CD14-positive monocyte (primary cell): ENCODE measurements at regions not wholly inside any gene's neighbourhood (a gene's known extent, or its start where the extent isn't known, plus 50 kb on each side); places are given as distances from the start of the nearest gene placed in this dataset.

Experiments
- DNase-seq, 3 donors: peaks; one replicate each; pipeline ENCODE4 v3.0.0-alpha.2; 2011 to 2022
- H2AFZ ChIP-seq: 2 replicates; pipeline ENCODE4 v1.6.0; 2012; ENCODE audit warnings: mild to moderate bottlenecking, low read depth, low read length, inconsistent platforms; ENCODE audit not compliant: insufficient read depth, poor library complexity, severe bottlenecking
- H3K27ac ChIP-seq, 2 donors: 1 replicate in 1 of 2; 2 replicates in 1 of 2; pipeline ENCODE4 v1.5.1; 2012 to 2013; ENCODE audit warnings: low read length in 2 of 2, control low read depth in 1 of 2, inconsistent platforms in 1 of 2, low read depth in 1 of 2, mild to moderate bottlenecking in 1 of 2
- H3K27me3 ChIP-seq, 2 donors: one replicate each; pipeline versions ENCODE4 v1.6.0 to v1.6.1; 2011 to 2013; ENCODE audit warnings: low read length in 2 of 2; ENCODE audit not compliant: control insufficient read depth in 2 of 2, insufficient read depth in 2 of 2
- H3K36me3 ChIP-seq, 2 donors: replicated peaks in 1 of 2; 1 replicate in 1 of 2; 2 replicates in 1 of 2; pipeline versions ENCODE4 v1.5.1 to v1.6.1; 2012 to 2013; ENCODE audit warnings: low read length in 2 of 2, control low read depth in 1 of 2, inconsistent platforms in 1 of 2, mild to moderate bottlenecking in 1 of 2; ENCODE audit not compliant: insufficient read depth in 2 of 2, control insufficient read depth in 1 of 2
- H3K4me1 ChIP-seq, 2 donors: 1 replicate in 1 of 2; 2 replicates in 1 of 2; pipeline versions ENCODE4 v1.5.1 to v1.6.1; 2012 to 2013; ENCODE audit warnings: low read length in 2 of 2, control low read depth in 1 of 2, inconsistent platforms in 1 of 2, mild to moderate bottlenecking in 1 of 2, moderate library complexity in 1 of 2; ENCODE audit not compliant: insufficient read depth in 2 of 2, control insufficient read depth in 1 of 2
- H3K4me2 ChIP-seq: replicated peaks from 2 replicates; pipeline ENCODE3; 2012; ENCODE audit warnings: low read length, moderate library complexity, mild to moderate bottlenecking; ENCODE audit not compliant: poor library complexity, severe bottlenecking; ENCODE audit errors: extremely low read depth
- H3K4me3 ChIP-seq, 3 experiments: fragments of 200-600 bp in 1 of 3; sonication (generic) in 1 of 3; replicated peaks in 1 of 3; 1 replicate in 2 of 3; 2 replicates in 1 of 3; pipeline ENCODE4 v1.5.1; 2011 to 2013; ENCODE audit warnings: low read length in 3 of 3, mild to moderate bottlenecking in 3 of 3, control low read depth in 2 of 3, low read depth in 2 of 3, inconsistent platforms in 1 of 3, moderate library complexity in 1 of 3
- H3K79me2 ChIP-seq: 2 replicates; pipeline ENCODE4 v1.6.0; 2012; ENCODE audit warnings: mild to moderate bottlenecking, control low read depth, inconsistent platforms, low read length, moderate library complexity; ENCODE audit not compliant: insufficient read depth
- H3K9ac ChIP-seq: 2 replicates; pipeline ENCODE4 v1.6.0; 2017; ENCODE audit warnings: low read length, mild to moderate bottlenecking; ENCODE audit not compliant: insufficient read depth, poor library complexity, severe bottlenecking
- H3K9me3 ChIP-seq, 2 donors: replicated peaks in 1 of 2; 1 replicate in 1 of 2; 2 replicates in 1 of 2; pipeline versions ENCODE4 v1.5.1 to v1.6.1; 2012 to 2013; ENCODE audit warnings: low read length in 2 of 2, control low read depth in 1 of 2; ENCODE audit not compliant: control insufficient read depth in 1 of 2, insufficient read depth in 1 of 2
- H4K20me1 ChIP-seq: 2 replicates; pipeline ENCODE4 v1.6.0; 2012; ENCODE audit warnings: mild to moderate bottlenecking, low read length, control low read depth, moderate library complexity; ENCODE audit not compliant: insufficient read depth
- H3K27ac Mint-ChIP-seq, 7 donors: one replicate each; pipeline ENCODE4 v1.8.0; 2020; ENCODE audit warnings: mild to moderate bottlenecking in 7 of 7, mixed read lengths in 7 of 7, moderate library complexity in 6 of 7, inconsistent platforms in 2 of 7
- H3K27me3 Mint-ChIP-seq, 3 donors: one replicate each; pipeline ENCODE4 v1.8.0; 2021 to 2022; ENCODE audit warnings: low read depth in 3 of 3, mild to moderate bottlenecking in 3 of 3, mixed read lengths in 3 of 3, moderate library complexity in 3 of 3, inconsistent platforms in 1 of 3
- H3K36me3 Mint-ChIP-seq, 2 donors: one replicate each; pipeline ENCODE4 v1.8.0; 2020; ENCODE audit warnings: mixed read lengths in 2 of 2, inconsistent platforms in 1 of 2, mild to moderate bottlenecking in 1 of 2
- H3K4me1 Mint-ChIP-seq: one replicate; pipeline ENCODE4 v1.8.0; 2020; ENCODE audit warnings: mild to moderate bottlenecking, mixed read lengths
- H3K4me3 Mint-ChIP-seq, 2 donors: one replicate each; pipeline ENCODE4 v1.8.0; 2020; ENCODE audit warnings: mild to moderate bottlenecking in 2 of 2, mixed read lengths in 2 of 2, moderate library complexity in 1 of 2
- H3K9me3 Mint-ChIP-seq, 7 donors: one replicate each; pipeline ENCODE4 v1.8.0; 2020 to 2022; ENCODE audit warnings: mixed read lengths in 7 of 7, mild to moderate bottlenecking in 6 of 7, moderate library complexity in 6 of 7, inconsistent platforms in 2 of 7
- CTCF ChIP-seq: fragments of 200-600 bp; IDR thresholded peaks from one replicate; pipeline ENCODE4 v1.8.0; 2022; ENCODE audit warnings: antibody characterized with exemption, mild to moderate bottlenecking
- WGBS: methylation state at CpG from one replicate; pipeline ENCODE4 v1.1.5; 2013; ENCODE audit warnings: missing lambda C conversion rate; ENCODE audit not compliant: insufficient coverage; 5-methylcytosine and 5-hydroxymethylcytosine counted together
- intact Hi-C, 2 donors: fragments of 100-400 bp; cut with micrococcal nuclease; formaldehyde crosslinking; loops; one replicate each; pipeline versions ENCODE4 v1.15.0 to v1.15.1; 2023

DNA sequence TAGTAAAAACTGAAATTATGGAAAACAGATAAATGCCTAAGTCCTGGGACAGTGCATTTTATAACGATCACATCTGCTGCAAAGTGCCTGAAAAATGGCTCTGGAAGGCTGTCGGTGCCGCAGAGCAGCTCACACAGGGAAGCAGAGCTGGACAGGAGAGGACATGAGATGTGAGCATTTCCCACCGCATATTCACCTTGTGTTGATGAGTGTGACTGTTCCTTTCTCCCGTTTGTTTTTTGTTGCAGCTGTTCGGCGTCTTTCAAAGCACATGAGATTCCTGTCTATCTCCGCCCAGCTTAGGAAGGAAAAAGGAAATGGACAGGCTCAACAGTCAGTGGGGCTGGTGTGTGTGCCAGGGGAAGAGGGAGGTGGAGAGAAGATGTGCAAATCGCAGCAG lies 164.9 kb upstream of the SEMA6A start:
- WGBS = 85% methylated on average over 8 of the region's 9 CpGs
- no peaks in the 10 kb centered on the region for H3K36me3 Mint-ChIP-seq
- Histone ChIP-seq H3K36me3 (no peaks in the 10 kb centered on the region), H3K4me3 (no peak overlapping the region), H3K27me3 (no peaks in the 10 kb centered on the region), H2AFZ (no peak overlapping the region), H3K9ac (no peak overlapping the region), H4K20me1 (no peaks in the 10 kb centered on the region), H3K4me1 (no peaks in the 10 kb centered on the region), H3K27ac (no peak overlapping the region), H3K4me2 (no peak overlapping the region), H3K9me3 (peaks cover under 1 to 9% of the 10 kb centered on the region in 2 donors), H3K79me2 (no peaks in the 10 kb centered on the region)
- peaks cover 0 to 19% (median 5%) of the 10 kb centered on the region in 7 donors for H3K9me3 Mint-ChIP-seq
- H3K27me3 Mint-ChIP-seq = peaks cover 0 to 2% (median 0%) of the 10 kb centered on the region in 3 donors
- no peaks in the 10 kb centered on the region for H3K4me1 Mint-ChIP-seq
- DNase-seq = no peak
- no peak for TF ChIP-seq CTCF
- no peak overlapping the region for H3K27ac Mint-ChIP-seq
- intact Hi-C loops = no loop called here
- no peak overlapping the region for H3K4me3 Mint-ChIP-seq

DNA sequence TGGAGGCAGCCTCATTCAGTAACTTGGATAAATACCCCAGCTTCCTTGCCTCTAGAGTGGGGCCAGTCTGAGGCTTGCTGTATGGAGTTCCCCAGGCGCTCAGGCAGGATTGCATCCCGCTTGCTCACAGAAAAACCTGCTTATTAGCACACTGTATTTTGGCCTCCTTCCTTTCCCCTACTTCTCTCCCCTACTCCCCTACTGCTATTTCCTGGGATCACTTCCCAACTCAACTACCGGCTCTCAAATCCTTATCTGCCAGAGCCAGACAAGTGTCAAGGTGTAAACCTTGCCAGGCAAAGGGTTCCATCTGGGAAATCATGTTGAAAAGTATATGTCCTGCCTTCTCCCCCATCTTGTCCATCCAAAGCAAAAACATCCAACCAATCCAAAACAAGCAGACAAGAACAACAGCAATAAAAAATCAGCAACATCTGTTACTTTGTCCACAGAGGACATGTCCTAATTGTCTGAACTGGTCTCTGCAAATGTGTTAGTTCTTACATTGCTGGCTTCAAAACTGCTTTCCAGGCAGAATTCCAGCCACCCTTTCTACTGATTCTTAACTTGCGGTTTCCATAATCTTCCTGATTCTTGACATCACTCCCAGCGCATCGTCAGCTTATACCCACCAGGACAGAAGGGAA lies 164.1 kb upstream of the SEMA6A start:
- H4K20me1 ChIP-seq = no peaks in the 10 kb centered on the region
- H3K9ac ChIP-seq = no peak overlapping the region
- no peaks in the 10 kb centered on the region for H3K4me1 ChIP-seq
- Mint-ChIP-seq H3K4me3 (no peak overlapping the region), H3K27ac (no peak overlapping the region), H3K27me3 (peaks cover 0 to 2% (median 0%) of the 10 kb centered on the region in 3 donors), H3K4me1 (no peaks in the 10 kb centered on the region), H3K9me3 (peaks cover 0 to 14% (median 4%) of the 10 kb centered on the region in 7 donors), H3K36me3 (no peaks in the 10 kb centered on the region)
- peaks cover 0 to 9% of the 10 kb centered on the region in 2 donors for H3K9me3 ChIP-seq
- no peaks in the 10 kb centered on the region for H3K36me3 ChIP-seq
- intact Hi-C loops = no loop called here
- no peak for TF ChIP-seq CTCF
- H2AFZ ChIP-seq = no peak overlapping the region
- no peaks in the 10 kb centered on the region for H3K27me3 ChIP-seq
- no peak overlapping the region for H3K4me3 ChIP-seq
- no peak for DNase-seq
- 75% methylated on average over 3 of the region's 6 CpGs for WGBS
- no peaks in the 10 kb centered on the region for H3K79me2 ChIP-seq
- no peak overlapping the region for H3K27ac ChIP-seq
- no peak overlapping the region for H3K4me2 ChIP-seq
